ENCODE measurements at regions not wholly inside any gene's neighbourhood (a gene's known extent, or its start where the extent isn't known, plus 50 kb on each side); places are given as distances from the start of the nearest gene placed in this dataset.

GRCh38 chr1:73326663-73327062 is 871.3 kb downstream of the LRRIQ3 start:
- TF ChIP-seq, protein P1, sequence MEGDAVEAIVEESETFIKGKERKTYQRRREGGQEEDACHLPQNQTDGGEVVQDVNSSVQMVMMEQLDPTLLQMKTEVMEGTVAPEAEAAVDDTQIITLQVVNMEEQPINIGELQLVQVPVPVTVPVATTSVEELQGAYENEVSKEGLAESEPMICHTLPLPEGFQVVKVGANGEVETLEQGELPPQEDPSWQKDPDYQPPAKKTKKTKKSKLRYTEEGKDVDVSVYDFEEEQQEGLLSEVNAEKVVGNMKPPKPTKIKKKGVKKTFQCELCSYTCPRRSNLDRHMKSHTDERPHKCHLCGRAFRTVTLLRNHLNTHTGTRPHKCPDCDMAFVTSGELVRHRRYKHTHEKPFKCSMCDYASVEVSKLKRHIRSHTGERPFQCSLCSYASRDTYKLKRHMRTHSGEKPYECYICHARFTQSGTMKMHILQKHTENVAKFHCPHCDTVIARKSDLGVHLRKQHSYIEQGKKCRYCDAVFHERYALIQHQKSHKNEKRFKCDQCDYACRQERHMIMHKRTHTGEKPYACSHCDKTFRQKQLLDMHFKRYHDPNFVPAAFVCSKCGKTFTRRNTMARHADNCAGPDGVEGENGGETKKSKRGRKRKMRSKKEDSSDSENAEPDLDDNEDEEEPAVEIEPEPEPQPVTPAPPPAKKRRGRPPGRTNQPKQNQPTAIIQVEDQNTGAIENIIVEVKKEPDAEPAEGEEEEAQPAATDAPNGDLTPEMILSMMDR (IDR thresholded peaks at IDR 0.05) = no peak
- TF ChIP-seq POLR2A (IDR thresholded peaks at IDR 0.05) = no peak

All from testis (tissue), 2 donors.